ENCODE measurements at regions not wholly inside any gene's neighbourhood (a gene's known extent, or its start where the extent isn't known, plus 50 kb on each side); places are given as distances from the start of the nearest gene placed in this dataset.

DNA sequence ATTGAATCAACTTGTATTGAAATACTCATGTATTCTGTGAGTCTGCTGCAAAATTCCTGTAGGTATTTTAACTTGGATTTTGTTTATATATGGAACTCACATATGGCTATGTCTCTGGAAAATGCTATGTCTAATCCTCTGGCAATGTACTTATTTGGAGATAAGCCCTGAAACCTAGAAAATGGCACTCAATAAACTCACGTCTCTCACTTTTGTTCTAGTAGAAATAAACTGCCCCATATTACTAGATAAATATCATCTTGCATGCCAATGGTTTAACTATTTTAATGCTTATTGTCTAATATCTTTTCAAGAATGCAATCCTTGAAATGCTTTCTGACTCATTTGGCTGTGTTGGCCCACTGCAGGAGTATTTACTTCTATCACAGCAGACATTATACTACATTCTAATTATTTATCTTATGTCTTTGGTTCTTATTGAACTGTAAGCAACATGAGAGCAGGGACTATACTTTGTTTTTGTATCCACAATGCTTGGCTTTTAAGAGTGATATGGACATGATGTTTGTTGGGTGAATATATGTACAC, 292.2 kb upstream of the RSPO3 start:
- TF ChIP-seq, protein P1, sequence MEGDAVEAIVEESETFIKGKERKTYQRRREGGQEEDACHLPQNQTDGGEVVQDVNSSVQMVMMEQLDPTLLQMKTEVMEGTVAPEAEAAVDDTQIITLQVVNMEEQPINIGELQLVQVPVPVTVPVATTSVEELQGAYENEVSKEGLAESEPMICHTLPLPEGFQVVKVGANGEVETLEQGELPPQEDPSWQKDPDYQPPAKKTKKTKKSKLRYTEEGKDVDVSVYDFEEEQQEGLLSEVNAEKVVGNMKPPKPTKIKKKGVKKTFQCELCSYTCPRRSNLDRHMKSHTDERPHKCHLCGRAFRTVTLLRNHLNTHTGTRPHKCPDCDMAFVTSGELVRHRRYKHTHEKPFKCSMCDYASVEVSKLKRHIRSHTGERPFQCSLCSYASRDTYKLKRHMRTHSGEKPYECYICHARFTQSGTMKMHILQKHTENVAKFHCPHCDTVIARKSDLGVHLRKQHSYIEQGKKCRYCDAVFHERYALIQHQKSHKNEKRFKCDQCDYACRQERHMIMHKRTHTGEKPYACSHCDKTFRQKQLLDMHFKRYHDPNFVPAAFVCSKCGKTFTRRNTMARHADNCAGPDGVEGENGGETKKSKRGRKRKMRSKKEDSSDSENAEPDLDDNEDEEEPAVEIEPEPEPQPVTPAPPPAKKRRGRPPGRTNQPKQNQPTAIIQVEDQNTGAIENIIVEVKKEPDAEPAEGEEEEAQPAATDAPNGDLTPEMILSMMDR (conservative IDR thresholded peaks at IDR 0.05; ENCODE audit: control insufficient read depth, insufficient read depth, low read depth, low read length), result no peak
- H3K4me3 ChIP-seq (ENCODE audit: control insufficient read depth, low read depth, low read length), result no peak overlapping the region

DNA sequence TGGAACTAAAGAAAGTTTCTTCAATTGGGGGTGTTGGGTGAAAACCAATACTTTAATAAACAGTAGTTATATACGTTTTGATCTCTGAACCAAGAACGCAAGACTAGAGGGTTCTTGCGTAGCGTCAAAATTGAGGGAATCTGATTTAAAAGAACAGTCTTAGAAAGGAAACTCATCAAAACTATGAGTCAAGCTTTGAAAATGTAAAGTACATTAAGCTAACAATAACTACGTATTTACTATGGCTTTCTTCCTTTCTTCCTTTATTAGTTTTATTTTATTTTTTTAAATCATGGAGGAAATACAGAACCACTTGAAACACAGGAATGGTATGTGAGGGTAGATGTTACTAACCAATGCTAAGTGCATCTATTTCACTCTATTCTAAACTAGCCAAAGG, 287.0 kb upstream of the RSPO3 start:
- no peak overlapping the region for H3K4me3 ChIP-seq (ENCODE audit: control insufficient read depth, low read depth, low read length)
- DNase-seq (ENCODE audit: low read depth), result no peak
- TF ChIP-seq, protein P1 (conservative IDR thresholded peaks at IDR 0.05; ENCODE audit: control insufficient read depth, insufficient read depth, low read depth, low read length), result no peak

More for the DNA sequence above, 292.2 kb upstream of the RSPO3 start:
- no peak for DNase-seq (ENCODE audit: low read depth)

DNA sequence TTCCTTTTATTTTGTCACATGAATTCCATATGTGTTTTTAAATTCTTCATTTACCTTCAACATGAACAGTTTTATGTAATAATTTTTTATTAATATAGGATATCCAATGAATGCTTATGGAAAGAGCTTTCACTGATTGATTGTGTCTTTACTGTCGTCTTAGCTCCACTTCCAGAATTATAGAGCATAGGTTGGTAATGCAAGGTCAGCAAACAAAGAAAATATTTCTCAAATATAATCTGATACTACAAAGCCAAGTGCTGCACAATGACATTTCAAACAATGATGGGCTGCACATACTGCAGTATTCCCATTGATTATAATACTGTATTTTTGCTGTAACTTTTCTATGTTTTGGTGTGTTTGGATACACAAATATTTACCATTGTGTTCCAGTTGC, 275.7 kb upstream of the RSPO3 start:
- TF ChIP-seq, protein P1 (conservative IDR thresholded peaks at IDR 0.05; ENCODE audit: control insufficient read depth, insufficient read depth, low read depth, low read length), result no peak
- no peak for DNase-seq (ENCODE audit: low read depth)
- no peak overlapping the region for H3K4me3 ChIP-seq (ENCODE audit: control insufficient read depth, low read depth, low read length)

DNA sequence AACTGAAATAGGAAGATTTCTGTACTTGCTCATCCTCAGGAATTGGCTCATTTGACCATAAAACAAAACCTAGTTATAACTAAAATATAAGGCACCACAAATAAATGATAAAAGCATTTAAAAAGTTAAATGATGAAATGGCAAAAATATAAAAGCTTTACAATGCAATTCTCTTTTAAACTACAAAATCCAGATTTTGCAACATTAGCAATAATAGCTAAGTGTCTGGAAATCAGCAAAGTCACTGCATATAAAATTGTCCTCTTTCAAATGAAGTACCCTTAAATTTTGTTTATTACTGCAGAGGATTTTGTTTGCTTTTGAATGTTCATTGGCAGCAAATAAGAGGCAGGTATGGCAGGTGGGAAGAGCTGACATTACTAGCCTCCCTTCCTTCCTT, 270.4 kb upstream of the RSPO3 start:
- H3K4me3 ChIP-seq (ENCODE audit: control insufficient read depth, low read depth, low read length), result no peak overlapping the region
- no peak for DNase-seq (ENCODE audit: low read depth)
- TF ChIP-seq, protein P1 (conservative IDR thresholded peaks at IDR 0.05; ENCODE audit: control insufficient read depth, insufficient read depth, low read depth, low read length), result no peak

DNA sequence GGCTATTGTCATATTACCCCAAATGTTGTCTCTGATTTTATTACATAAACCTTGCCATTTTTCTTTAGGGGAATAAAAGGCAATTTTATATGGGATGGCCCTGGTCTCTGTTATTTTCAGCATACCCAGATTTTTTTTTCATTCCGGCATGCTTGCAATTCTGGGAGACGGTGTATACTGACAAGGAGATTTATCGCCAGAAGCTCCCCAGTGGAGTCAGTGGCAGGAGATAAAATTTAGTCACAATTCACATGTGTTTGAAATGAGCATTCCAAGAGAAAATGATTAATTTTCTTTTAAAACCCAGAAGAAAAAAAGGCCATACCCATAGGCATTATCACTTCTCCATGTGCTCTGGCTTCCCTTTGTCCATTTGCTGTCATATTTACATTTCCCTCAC, 250.8 kb upstream of the RSPO3 start:
- H3K4me3 ChIP-seq (ENCODE audit: control insufficient read depth, low read depth, low read length), result no peak overlapping the region
- TF ChIP-seq, protein P1 (conservative IDR thresholded peaks at IDR 0.05; ENCODE audit: control insufficient read depth, insufficient read depth, low read depth, low read length), result no peak
- DNase-seq (ENCODE audit: low read depth), result no peak

DNA sequence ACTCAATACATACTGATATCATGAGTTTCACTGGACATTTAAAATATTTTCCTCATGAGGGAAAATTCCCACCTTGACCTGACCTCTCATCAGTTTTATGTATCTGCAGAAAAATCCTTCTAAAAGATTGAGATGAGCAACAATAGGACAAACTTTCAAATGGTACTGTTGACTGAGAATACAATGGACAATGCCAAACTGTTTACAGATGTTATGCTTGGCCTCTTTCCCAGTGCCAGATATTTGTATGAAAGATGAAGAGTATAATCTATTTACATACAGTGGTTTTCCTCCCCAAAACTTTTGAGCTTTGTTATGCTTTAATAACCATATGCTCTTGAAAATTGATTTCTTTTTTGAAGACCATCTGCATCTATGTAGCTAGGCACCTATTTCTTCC, 245.1 kb upstream of the RSPO3 start:
- H3K4me3 ChIP-seq (ENCODE audit: control insufficient read depth, low read depth, low read length), result no peak overlapping the region
- TF ChIP-seq, protein P1 (conservative IDR thresholded peaks at IDR 0.05; ENCODE audit: control insufficient read depth, insufficient read depth, low read depth, low read length), result no peak

DNA sequence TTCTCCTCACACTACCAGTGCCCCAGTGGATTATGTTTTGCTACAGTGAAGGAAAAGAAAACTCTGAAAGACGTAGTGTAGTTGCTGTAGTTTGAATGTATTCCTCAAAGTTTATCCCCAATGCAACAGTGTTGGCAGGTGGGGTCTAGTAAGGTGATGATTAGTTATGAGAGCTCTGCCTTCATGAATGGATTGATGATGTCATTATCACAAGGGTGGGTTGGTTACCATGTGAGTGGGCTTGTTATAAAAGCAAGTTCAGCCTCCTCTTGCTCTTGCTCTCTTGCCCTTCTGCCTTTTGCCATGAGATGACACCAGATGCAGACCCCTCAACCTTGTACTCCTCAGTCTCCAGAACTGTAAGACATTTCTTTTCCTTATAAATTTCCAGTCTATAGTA, 244.7 kb upstream of the RSPO3 start:
- DNase-seq (ENCODE audit: low read depth), result no peak
- H3K4me3 ChIP-seq (ENCODE audit: control insufficient read depth, low read depth, low read length), result no peak overlapping the region
- TF ChIP-seq, protein P1 (conservative IDR thresholded peaks at IDR 0.05; ENCODE audit: control insufficient read depth, insufficient read depth, low read depth, low read length), result no peak

More for the DNA sequence above, 245.1 kb upstream of the RSPO3 start:
- peak; percentile 19 for DNase-seq (ENCODE audit: low read depth)

All from fibroblast of mammary gland (primary cell).